GM23338 (cell line): ENCODE measurements at regions not wholly inside any gene's neighbourhood (a gene's known extent, or its start where the extent isn't known, plus 50 kb on each side); places are given as distances from the start of the nearest gene placed in this dataset.

Source experiments
- ATAC-seq: fragments of 200-7000 bp; cut with Tn5 transposase; 3 replicates; pipeline ENCODE4 v1.9.1; 2020
- DNase-seq: peaks from one replicate; pipeline ENCODE4 v3.0.0-alpha.2; 2015; ENCODE audit warnings: low spot score
- H2AFZ ChIP-seq: fragments of 200-600 bp; sonication (generic); 2 replicates; pipeline ENCODE4 v1.8.0; 2016; ENCODE audit warnings: antibody characterized with exemption, mild to moderate bottlenecking, moderate library complexity
- H3F3A ChIP-seq: fragments of 200-600 bp; sonication (generic); replicated peaks from 2 replicates; pipeline ENCODE4 v1.8.0; 2017; ENCODE audit warnings: antibody characterized with exemption, mixed run types, low read depth
- H3K27ac ChIP-seq: fragments of 200-600 bp; sonication (generic); 2 replicates; pipeline ENCODE4 v1.6.1; 2016; ENCODE audit warnings: low read depth
- H3K27me3 ChIP-seq: fragments of 200-600 bp; sonication (generic); 2 replicates; pipeline ENCODE4 v1.8.0; 2016; ENCODE audit warnings: mild to moderate bottlenecking, mixed run types, moderate library complexity; ENCODE audit not compliant: insufficient read depth
- H3K36me3 ChIP-seq: fragments of 200-600 bp; sonication (generic); 2 replicates; pipeline ENCODE4 v1.8.0; 2016; ENCODE audit warnings: mild to moderate bottlenecking; ENCODE audit not compliant: insufficient read depth
- H3K4me1 ChIP-seq: fragments of 200-600 bp; sonication (generic); 2 replicates; pipeline ENCODE4 v1.8.0; 2016; ENCODE audit warnings: mild to moderate bottlenecking, moderate library complexity; ENCODE audit not compliant: insufficient read depth
- H3K4me2 ChIP-seq: fragments of 200-600 bp; sonication (generic); 2 replicates; pipeline ENCODE4 v1.7.1; 2017; ENCODE audit warnings: mixed run types
- H3K4me3 ChIP-seq: fragments of 200-600 bp; sonication (generic); 2 replicates; pipeline ENCODE4 v1.6.1; 2016; ENCODE audit warnings: mixed run types
- H3K79me2 ChIP-seq: fragments of 200-600 bp; sonication (generic); replicated peaks from 2 replicates; pipeline ENCODE4 v1.8.0; 2017; ENCODE audit warnings: mild to moderate bottlenecking; ENCODE audit not compliant: insufficient read depth
- H3K9me2 ChIP-seq: fragments of 200-600 bp; sonication (generic); 2 replicates; pipeline ENCODE4 v1.8.0; 2017; ENCODE audit not compliant: insufficient read depth
- H4K20me1 ChIP-seq: fragments of 200-600 bp; sonication (generic); replicated peaks from 2 replicates; pipeline ENCODE4 v1.8.0; 2017; ENCODE audit warnings: mild to moderate bottlenecking; ENCODE audit not compliant: insufficient read depth
- H3K27ac Mint-ChIP-seq: 2 replicates; pipeline ENCODE4 v1.8.0; 2020; ENCODE audit warnings: inconsistent platforms, mild to moderate bottlenecking, moderate library complexity, mixed read lengths
- H3K27me3 Mint-ChIP-seq: 3 replicates; pipeline ENCODE4 v1.8.0; 2022; ENCODE audit warnings: low read depth, mild to moderate bottlenecking, moderate library complexity, mixed read lengths, inconsistent platforms; ENCODE audit not compliant: insufficient read depth, poor library complexity
- H3K36me3 Mint-ChIP-seq: 3 replicates; pipeline ENCODE4 v1.8.0; 2021; ENCODE audit warnings: low read depth, mild to moderate bottlenecking, inconsistent platforms, moderate library complexity, mixed read lengths
- H3K4me1 Mint-ChIP-seq: 3 replicates; pipeline ENCODE4 v1.8.0; 2020; ENCODE audit warnings: mild to moderate bottlenecking, inconsistent platforms, mixed read lengths
- H3K4me3 Mint-ChIP-seq: 3 replicates; pipeline ENCODE4 v1.8.0; 2021; ENCODE audit warnings: moderate library complexity, mild to moderate bottlenecking, inconsistent platforms, mixed read lengths
- H3K9me3 Mint-ChIP-seq: 3 replicates; pipeline ENCODE4 v1.8.0; 2020; ENCODE audit warnings: moderate library complexity, mild to moderate bottlenecking, inconsistent platforms, mixed read lengths
- POLR2AphosphoS5 ChIP-seq: IDR thresholded peaks from 2 replicates; pipeline ENCODE4 v1.6.1; 2016; ENCODE audit warnings: antibody characterized with exemption, low read depth
- STAT1 ChIP-seq: IDR thresholded peaks from one replicate; pipeline ENCODE4 v1.6.1; 2016; ENCODE audit warnings: antibody characterized with exemption; ENCODE audit not compliant: unreplicated experiment
- ZNF331 ChIP-seq: fragments of 250-450 bp; sonication (Bioruptor Pico); IDR thresholded peaks from 2 replicates; pipeline ENCODE4 v1.5.0; 2020; ENCODE audit warnings: low read depth, mild to moderate bottlenecking, moderate library complexity
- TF ChIP-seq, protein P1 (sequence below): IDR thresholded peaks from one replicate; pipeline ENCODE4 v1.6.1; 2018; ENCODE audit warnings: antibody characterized with exemption; ENCODE audit not compliant: unreplicated experiment
- TF ChIP-seq, protein P2 (sequence below): IDR thresholded peaks from 2 replicates; pipeline ENCODE4 v1.6.1; 2016; ENCODE audit warnings: antibody characterized with exemption
- TF ChIP-seq, protein P3 (sequence below): fragments of 250-450 bp; sonication (Bioruptor Pico); IDR thresholded peaks from 2 replicates; pipeline ENCODE4 v1.5.0; 2020; ENCODE audit warnings: mild to moderate bottlenecking, moderate library complexity

DNA sequence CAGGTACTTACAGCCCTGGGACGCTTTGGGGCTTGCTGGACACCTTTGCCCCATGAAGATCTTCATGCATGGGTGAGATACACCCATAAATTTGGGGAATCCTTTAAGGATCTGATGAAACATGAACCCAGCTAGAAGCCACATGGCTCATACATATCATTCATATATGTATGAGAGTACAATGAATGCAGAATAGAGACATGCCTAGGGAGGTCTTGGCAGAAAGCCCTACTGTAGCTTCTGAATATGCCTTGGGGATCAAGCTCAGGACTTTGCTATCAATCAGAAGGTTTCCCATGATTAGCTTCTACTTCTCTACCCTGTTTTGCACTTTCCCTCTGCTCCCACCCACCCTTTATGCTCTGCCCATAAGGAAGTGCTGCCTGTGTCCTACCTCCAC is 368.4 kb downstream of the LPIN1 start:
- no peak overlapping the region for H3K27ac Mint-ChIP-seq
- Histone ChIP-seq H3K36me3 (no peaks in the 10 kb centered on the region), H3K4me2 (no peak overlapping the region), H3F3A (no peaks in the 10 kb centered on the region), H2AFZ (no peak overlapping the region), H3K27me3 (no peaks in the 10 kb centered on the region), H3K4me1 (peaks cover 4% of the 10 kb centered on the region; the same call in 1 of the 2 replicates), H4K20me1 (no peaks in the 10 kb centered on the region), H3K9me2 (peaks cover 13% of the 10 kb centered on the region), H3K27ac (no peak overlapping the region), H3K79me2 (no peaks in the 10 kb centered on the region), H3K4me3 (no peak overlapping the region)
- H3K36me3 Mint-ChIP-seq, result no peaks in the 10 kb centered on the region
- ATAC-seq (no peak), DNase-seq (no peak)
- peaks cover 2% of the 10 kb centered on the region for H3K27me3 Mint-ChIP-seq
- no peak overlapping the region for H3K4me3 Mint-ChIP-seq
- H3K4me1 Mint-ChIP-seq, result peaks cover 6% of the 10 kb centered on the region; the same call in 2 of the 3 replicates
- TF ChIP-seq, protein P1, sequence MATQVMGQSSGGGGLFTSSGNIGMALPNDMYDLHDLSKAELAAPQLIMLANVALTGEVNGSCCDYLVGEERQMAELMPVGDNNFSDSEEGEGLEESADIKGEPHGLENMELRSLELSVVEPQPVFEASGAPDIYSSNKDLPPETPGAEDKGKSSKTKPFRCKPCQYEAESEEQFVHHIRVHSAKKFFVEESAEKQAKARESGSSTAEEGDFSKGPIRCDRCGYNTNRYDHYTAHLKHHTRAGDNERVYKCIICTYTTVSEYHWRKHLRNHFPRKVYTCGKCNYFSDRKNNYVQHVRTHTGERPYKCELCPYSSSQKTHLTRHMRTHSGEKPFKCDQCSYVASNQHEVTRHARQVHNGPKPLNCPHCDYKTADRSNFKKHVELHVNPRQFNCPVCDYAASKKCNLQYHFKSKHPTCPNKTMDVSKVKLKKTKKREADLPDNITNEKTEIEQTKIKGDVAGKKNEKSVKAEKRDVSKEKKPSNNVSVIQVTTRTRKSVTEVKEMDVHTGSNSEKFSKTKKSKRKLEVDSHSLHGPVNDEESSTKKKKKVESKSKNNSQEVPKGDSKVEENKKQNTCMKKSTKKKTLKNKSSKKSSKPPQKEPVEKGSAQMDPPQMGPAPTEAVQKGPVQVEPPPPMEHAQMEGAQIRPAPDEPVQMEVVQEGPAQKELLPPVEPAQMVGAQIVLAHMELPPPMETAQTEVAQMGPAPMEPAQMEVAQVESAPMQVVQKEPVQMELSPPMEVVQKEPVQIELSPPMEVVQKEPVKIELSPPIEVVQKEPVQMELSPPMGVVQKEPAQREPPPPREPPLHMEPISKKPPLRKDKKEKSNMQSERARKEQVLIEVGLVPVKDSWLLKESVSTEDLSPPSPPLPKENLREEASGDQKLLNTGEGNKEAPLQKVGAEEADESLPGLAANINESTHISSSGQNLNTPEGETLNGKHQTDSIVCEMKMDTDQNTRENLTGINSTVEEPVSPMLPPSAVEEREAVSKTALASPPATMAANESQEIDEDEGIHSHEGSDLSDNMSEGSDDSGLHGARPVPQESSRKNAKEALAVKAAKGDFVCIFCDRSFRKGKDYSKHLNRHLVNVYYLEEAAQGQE, result no peak
- no peak for TF ChIP-seq STAT1
- no peak for TF ChIP-seq ZNF331 (CRISPR knock-in tag)
- no peak for TF ChIP-seq POLR2AphosphoS5
- TF ChIP-seq, protein P2, sequence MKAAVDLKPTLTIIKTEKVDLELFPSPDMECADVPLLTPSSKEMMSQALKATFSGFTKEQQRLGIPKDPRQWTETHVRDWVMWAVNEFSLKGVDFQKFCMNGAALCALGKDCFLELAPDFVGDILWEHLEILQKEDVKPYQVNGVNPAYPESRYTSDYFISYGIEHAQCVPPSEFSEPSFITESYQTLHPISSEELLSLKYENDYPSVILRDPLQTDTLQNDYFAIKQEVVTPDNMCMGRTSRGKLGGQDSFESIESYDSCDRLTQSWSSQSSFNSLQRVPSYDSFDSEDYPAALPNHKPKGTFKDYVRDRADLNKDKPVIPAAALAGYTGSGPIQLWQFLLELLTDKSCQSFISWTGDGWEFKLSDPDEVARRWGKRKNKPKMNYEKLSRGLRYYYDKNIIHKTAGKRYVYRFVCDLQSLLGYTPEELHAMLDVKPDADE, result no peak
- TF ChIP-seq, protein P3, sequence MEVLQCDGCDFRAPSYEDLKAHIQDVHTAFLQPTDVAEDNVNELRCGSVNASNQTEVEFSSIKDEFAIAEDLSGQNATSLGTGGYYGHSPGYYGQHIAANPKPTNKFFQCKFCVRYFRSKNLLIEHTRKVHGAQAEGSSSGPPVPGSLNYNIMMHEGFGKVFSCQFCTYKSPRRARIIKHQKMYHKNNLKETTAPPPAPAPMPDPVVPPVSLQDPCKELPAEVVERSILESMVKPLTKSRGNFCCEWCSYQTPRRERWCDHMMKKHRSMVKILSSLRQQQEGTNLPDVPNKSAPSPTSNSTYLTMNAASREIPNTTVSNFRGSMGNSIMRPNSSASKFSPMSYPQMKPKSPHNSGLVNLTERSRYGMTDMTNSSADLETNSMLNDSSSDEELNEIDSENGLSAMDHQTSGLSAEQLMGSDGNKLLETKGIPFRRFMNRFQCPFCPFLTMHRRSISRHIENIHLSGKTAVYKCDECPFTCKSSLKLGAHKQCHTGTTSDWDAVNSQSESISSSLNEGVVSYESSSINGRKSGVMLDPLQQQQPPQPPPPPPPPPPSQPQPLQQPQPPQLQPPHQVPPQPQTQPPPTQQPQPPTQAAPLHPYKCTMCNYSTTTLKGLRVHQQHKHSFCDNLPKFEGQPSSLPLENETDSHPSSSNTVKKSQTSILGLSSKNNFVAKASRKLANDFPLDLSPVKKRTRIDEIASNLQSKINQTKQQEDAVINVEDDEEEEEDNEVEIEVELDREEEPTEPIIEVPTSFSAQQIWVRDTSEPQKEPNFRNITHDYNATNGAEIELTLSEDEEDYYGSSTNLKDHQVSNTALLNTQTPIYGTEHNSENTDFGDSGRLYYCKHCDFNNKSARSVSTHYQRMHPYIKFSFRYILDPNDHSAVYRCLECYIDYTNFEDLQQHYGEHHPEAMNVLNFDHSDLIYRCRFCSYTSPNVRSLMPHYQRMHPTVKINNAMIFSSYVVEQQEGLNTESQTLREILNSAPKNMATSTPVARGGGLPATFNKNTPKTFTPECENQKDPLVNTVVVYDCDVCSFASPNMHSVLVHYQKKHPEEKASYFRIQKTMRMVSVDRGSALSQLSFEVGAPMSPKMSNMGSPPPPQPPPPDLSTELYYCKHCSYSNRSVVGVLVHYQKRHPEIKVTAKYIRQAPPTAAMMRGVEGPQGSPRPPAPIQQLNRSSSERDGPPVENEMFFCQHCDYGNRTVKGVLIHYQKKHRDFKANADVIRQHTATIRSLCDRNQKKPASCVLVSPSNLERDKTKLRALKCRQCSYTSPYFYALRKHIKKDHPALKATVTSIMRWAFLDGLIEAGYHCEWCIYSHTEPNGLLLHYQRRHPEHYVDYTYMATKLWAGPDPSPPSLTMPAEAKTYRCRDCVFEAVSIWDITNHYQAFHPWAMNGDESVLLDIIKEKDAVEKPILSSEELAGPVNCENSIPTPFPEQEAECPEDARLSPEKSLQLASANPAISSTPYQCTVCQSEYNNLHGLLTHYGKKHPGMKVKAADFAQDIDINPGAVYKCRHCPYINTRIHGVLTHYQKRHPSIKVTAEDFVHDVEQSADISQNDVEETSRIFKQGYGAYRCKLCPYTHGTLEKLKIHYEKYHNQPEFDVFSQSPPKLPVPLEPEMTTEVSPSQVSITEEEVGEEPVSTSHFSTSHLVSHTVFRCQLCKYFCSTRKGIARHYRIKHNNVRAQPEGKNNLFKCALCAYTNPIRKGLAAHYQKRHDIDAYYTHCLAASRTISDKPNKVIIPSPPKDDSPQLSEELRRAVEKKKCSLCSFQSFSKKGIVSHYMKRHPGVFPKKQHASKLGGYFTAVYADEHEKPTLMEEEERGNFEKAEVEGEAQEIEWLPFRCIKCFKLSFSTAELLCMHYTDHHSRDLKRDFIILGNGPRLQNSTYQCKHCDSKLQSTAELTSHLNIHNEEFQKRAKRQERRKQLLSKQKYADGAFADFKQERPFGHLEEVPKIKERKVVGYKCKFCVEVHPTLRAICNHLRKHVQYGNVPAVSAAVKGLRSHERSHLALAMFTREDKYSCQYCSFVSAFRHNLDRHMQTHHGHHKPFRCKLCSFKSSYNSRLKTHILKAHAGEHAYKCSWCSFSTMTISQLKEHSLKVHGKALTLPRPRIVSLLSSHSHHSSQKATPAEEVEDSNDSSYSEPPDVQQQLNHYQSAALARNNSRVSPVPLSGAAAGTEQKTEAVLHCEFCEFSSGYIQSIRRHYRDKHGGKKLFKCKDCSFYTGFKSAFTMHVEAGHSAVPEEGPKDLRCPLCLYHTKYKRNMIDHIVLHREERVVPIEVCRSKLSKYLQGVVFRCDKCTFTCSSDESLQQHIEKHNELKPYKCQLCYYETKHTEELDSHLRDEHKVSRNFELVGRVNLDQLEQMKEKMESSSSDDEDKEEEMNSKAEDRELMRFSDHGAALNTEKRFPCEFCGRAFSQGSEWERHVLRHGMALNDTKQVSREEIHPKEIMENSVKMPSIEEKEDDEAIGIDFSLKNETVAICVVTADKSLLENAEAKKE (CRISPR knock-in tag), result no peak
- no peaks in the 10 kb centered on the region; the same call in 2 of the 3 replicates for H3K9me3 Mint-ChIP-seq
